SK-N-SH (cell line): ENCODE measurements at regions not wholly inside any gene's neighbourhood (a gene's known extent, or its start where the extent isn't known, plus 50 kb on each side); places are given as distances from the start of the nearest gene placed in this dataset.

Experiments used
- EP300 ChIP-seq, 2 experiments: IDR thresholded peaks; 2 replicates each; pipeline versions ENCODE4 v1.4.0 to v1.6.1; 2012; ENCODE audit warnings: borderline replicate concordance in 1 of 2, low read depth in 1 of 2, low read length in 1 of 2
- MXI1 ChIP-seq: IDR thresholded peaks from 2 replicates; pipeline ENCODE4 v1.6.1; 2012; ENCODE audit warnings: mild to moderate bottlenecking, low read depth, low read length, improper control_type of control experiment
- NFIC ChIP-seq: IDR thresholded peaks from 2 replicates; pipeline ENCODE4 v1.4.0; 2012; ENCODE audit warnings: borderline replicate concordance
- NRF1 ChIP-seq: IDR thresholded peaks from 2 replicates; pipeline ENCODE4 v1.6.1; 2012; ENCODE audit warnings: low read depth, mild to moderate bottlenecking, low read length
- POLR2AphosphoS5 ChIP-seq: IDR thresholded peaks from 2 replicates; pipeline ENCODE4 v1.6.1; 2012; ENCODE audit warnings: low read depth, low read length
- RAD21 ChIP-seq: IDR thresholded peaks from 2 replicates; pipeline ENCODE4 v1.6.1; 2012; ENCODE audit warnings: mild to moderate bottlenecking, low read length
- RCOR1 ChIP-seq: fragments of 150-350 bp; IDR thresholded peaks from 2 replicates; pipeline ENCODE4 v1.6.1; 2017; ENCODE audit warnings: antibody characterized with exemption, low read length
- RXRA ChIP-seq: IDR thresholded peaks from 2 replicates; pipeline ENCODE4 v1.4.0; 2012; ENCODE audit warnings: low read depth, mild to moderate bottlenecking, borderline replicate concordance
- TEAD4 ChIP-seq: IDR thresholded peaks from 2 replicates; pipeline ENCODE4 v1.4.0; 2012; ENCODE audit warnings: mild to moderate bottlenecking, borderline replicate concordance; ENCODE audit not compliant: insufficient read depth
- TF ChIP-seq, protein P1 (sequence below): fragments of 200-600 bp; sonication (generic); IDR thresholded peaks from 2 replicates; pipeline ENCODE4 v1.6.1; 2017; ENCODE audit warnings: antibody characterized with exemption, mild to moderate bottlenecking, moderate library complexity
- TF ChIP-seq, protein P2 (sequence below): IDR thresholded peaks from 2 replicates; pipeline ENCODE4 v1.4.0; 2012; ENCODE audit warnings: low read depth
- TF ChIP-seq, protein P3 (sequence below): IDR thresholded peaks from 2 replicates; pipeline ENCODE4 v1.4.0; 2012; ENCODE audit warnings: low read depth, borderline replicate concordance
- TF ChIP-seq, protein P4 (sequence below): IDR thresholded peaks from 2 replicates; pipeline ENCODE4; 2012
- TF ChIP-seq, protein P5 (sequence below): IDR thresholded peaks from 2 replicates; pipeline ENCODE4 v1.6.1; 2012; ENCODE audit warnings: mild to moderate bottlenecking, low read depth, low read length, moderate library complexity

GRCh38 chr3:59566481-59566975 lies 516.7 kb upstream of the CFAP20DC start:
- no peak for TF ChIP-seq POLR2AphosphoS5
- TF ChIP-seq TEAD4 = no peak
- TF ChIP-seq, protein P1, sequence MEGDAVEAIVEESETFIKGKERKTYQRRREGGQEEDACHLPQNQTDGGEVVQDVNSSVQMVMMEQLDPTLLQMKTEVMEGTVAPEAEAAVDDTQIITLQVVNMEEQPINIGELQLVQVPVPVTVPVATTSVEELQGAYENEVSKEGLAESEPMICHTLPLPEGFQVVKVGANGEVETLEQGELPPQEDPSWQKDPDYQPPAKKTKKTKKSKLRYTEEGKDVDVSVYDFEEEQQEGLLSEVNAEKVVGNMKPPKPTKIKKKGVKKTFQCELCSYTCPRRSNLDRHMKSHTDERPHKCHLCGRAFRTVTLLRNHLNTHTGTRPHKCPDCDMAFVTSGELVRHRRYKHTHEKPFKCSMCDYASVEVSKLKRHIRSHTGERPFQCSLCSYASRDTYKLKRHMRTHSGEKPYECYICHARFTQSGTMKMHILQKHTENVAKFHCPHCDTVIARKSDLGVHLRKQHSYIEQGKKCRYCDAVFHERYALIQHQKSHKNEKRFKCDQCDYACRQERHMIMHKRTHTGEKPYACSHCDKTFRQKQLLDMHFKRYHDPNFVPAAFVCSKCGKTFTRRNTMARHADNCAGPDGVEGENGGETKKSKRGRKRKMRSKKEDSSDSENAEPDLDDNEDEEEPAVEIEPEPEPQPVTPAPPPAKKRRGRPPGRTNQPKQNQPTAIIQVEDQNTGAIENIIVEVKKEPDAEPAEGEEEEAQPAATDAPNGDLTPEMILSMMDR = no peak
- TF ChIP-seq, protein P2, sequence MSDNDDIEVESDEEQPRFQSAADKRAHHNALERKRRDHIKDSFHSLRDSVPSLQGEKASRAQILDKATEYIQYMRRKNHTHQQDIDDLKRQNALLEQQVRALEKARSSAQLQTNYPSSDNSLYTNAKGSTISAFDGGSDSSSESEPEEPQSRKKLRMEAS = no peak
- no peak for TF ChIP-seq NFIC
- TF ChIP-seq, protein P3, sequence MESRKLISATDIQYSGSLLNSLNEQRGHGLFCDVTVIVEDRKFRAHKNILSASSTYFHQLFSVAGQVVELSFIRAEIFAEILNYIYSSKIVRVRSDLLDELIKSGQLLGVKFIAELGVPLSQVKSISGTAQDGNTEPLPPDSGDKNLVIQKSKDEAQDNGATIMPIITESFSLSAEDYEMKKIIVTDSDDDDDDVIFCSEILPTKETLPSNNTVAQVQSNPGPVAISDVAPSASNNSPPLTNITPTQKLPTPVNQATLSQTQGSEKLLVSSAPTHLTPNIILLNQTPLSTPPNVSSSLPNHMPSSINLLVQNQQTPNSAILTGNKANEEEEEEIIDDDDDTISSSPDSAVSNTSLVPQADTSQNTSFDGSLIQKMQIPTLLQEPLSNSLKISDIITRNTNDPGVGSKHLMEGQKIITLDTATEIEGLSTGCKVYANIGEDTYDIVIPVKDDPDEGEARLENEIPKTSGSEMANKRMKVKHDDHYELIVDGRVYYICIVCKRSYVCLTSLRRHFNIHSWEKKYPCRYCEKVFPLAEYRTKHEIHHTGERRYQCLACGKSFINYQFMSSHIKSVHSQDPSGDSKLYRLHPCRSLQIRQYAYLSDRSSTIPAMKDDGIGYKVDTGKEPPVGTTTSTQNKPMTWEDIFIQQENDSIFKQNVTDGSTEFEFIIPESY = no peak
- TF ChIP-seq RAD21 = no peak
- TF ChIP-seq, protein P4, sequence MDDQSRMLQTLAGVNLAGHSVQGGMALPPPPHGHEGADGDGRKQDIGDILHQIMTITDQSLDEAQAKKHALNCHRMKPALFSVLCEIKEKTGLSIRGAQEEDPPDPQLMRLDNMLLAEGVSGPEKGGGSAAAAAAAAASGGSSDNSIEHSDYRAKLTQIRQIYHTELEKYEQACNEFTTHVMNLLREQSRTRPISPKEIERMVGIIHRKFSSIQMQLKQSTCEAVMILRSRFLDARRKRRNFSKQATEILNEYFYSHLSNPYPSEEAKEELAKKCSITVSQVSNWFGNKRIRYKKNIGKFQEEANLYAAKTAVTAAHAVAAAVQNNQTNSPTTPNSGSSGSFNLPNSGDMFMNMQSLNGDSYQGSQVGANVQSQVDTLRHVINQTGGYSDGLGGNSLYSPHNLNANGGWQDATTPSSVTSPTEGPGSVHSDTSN = no peak
- no peak for TF ChIP-seq RXRA
- TF ChIP-seq NRF1 = no peak
- TF ChIP-seq EP300 (IDR thresholded peaks at IDR 0.05; ENCODE audit: borderline replicate concordance in 1 of 2, low read depth in 1 of 2, low read length in 1 of 2) = no peak
- TF ChIP-seq RCOR1 = no peak
- no peak for TF ChIP-seq MXI1
- TF ChIP-seq, protein P5, sequence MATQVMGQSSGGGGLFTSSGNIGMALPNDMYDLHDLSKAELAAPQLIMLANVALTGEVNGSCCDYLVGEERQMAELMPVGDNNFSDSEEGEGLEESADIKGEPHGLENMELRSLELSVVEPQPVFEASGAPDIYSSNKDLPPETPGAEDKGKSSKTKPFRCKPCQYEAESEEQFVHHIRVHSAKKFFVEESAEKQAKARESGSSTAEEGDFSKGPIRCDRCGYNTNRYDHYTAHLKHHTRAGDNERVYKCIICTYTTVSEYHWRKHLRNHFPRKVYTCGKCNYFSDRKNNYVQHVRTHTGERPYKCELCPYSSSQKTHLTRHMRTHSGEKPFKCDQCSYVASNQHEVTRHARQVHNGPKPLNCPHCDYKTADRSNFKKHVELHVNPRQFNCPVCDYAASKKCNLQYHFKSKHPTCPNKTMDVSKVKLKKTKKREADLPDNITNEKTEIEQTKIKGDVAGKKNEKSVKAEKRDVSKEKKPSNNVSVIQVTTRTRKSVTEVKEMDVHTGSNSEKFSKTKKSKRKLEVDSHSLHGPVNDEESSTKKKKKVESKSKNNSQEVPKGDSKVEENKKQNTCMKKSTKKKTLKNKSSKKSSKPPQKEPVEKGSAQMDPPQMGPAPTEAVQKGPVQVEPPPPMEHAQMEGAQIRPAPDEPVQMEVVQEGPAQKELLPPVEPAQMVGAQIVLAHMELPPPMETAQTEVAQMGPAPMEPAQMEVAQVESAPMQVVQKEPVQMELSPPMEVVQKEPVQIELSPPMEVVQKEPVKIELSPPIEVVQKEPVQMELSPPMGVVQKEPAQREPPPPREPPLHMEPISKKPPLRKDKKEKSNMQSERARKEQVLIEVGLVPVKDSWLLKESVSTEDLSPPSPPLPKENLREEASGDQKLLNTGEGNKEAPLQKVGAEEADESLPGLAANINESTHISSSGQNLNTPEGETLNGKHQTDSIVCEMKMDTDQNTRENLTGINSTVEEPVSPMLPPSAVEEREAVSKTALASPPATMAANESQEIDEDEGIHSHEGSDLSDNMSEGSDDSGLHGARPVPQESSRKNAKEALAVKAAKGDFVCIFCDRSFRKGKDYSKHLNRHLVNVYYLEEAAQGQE = no peak
